ENCODE measurements at regions not wholly inside any gene's neighbourhood (a gene's known extent, or its start where the extent isn't known, plus 50 kb on each side); places are given as distances from the start of the nearest gene placed in this dataset.
A peak's percentile ranks its signal among the peaks of the same experiment; 100 is the strongest.
"Not testable (repeated sequence)": the region's sequence is repeated elsewhere in the genome, so short reads cannot be mapped to it uniquely, and the experiment has no call there.

DNA sequence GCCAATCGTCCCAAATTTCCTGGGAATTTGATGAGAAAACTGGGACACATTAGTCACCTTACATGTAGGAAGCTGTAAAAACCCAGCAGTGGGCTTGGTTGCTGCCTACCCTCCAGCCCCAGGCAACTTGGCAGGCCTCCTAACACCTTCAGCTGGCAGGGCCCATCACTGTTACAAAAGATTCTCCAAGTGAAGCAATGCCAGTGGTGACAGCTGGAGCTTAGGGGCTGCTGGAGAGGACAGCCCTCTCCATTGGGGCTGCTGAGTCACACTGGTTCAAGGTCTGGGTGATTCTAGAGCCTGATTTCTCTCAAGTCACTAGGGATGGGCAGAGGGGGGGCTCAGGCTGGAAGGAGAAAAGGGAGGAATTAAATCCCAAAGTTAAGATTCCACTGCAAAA is 180.6 kb downstream of the COPRS start:
- DNase-seq: peak; percentile 64 to 74 (median 72)

GRCh38 chr17:31677681-31678080 is 181.4 kb downstream of the COPRS start:
- DNase-seq: no peak

DNA sequence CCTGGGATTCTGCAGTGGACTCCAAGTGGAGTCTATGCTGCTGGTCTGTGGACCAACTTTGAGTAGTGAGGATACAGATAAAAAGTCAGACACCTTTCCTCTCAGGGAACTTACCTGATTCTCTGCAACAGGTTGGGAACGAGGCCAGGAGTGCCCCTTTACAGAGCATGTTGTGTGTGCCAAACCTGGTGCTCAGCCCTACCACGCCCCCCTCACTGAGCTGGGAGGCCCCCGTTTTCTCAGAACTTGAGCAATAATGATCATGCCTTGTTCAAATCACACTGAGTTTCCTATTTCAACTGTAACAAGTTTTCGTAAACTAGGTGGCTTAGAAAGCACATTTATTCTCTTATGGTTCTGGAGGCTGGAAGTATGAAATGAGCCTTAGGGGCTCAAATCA is 182.0 kb downstream of the COPRS start:
- DNase-seq: no peak

DNA sequence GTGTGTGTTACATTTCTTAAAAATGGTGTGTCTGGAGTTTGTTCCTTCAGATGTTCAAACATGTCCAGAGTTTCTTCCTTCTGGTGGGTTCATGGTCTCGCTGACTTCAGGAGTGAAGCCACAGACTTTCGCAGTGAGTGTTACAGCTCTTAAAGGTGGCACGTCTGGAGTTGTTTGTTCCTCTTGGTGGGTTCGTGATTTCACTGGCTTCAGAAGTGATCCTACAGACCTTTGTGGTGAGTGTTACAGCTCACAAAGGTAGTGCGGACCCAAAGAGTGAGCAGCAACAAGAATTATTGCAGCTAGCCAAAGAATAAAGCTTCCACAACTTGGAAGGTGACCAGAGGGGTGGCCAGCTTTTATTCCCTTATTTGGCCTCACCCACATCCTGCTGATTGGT is 183.7 kb downstream of the COPRS start:
- not testable (repeated sequence) for DNase-seq

GRCh38 chr17:31674717-31675349 is 184.2 kb downstream of the COPRS start:
- DNase-seq: no peak

DNA sequence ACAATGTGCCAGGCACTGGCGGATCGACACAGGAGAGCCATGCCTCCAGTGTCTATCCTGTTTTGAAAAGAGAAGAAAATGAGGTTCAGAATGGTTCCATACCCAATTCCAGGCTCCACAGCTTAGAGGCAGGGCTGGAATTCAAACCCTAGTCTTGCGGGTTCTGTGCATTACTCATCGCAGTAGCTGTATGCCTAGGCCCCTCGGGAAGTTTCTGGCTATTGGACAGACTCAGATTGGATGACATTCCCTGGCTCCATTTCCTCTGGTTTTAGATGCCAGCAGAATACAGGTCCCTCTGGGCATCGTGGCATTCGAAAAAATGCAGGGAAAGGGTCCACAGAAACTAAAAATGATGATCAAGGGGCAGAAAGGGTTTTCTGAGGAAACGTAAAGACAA is 184.7 kb downstream of the COPRS start:
- DNase-seq: peak in 2 of 3 donors; percentile 47 to 53

GRCh38 chr17:31673076-31673475 is 186.0 kb downstream of the COPRS start:
- DNase-seq: no peak

DNA sequence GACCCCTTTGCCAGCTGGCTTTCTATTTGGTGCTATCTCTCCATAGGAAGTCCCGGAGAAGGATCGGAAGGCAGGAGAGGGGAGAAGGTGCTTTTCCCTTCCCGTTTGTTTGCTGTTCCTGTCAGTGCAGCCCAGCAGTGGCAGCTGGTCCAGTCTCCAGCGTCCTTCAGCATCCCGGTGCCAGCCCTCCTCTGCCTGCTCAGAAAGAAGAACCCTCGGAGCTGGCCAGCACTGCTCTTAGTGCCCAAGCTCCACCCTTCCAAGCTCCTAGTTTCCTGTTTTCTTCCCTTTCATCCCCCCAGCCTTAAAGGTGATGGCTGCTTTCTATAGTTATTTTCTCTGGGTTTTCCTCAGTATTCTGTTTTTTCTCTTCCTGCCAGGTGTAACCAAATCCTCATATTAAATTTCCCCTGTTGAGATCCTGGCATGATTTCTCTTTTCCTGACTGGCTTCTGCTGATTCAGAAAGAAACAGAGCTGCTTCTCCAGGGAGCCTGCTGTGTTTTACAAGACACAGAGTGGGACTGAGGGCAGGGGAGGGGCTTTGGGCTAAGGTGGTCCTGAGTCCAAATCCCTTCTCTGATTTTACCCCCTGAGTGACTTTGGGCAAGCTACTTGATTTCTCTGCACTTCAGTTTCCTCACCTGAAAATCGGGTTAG is 186.8 kb downstream of the COPRS start:
- no peak for DNase-seq

GRCh38 chr17:31663576-31663975 is 195.5 kb downstream of the COPRS start:
- peak in 1 of 3 donors; percentile 16 for DNase-seq

- no peak for DNase-seq
Measured at GRCh38 chr17:31660684-31661083, 198.4 kb downstream of the COPRS start.

- DNase-seq: no peak
Measured at GRCh38 chr17:31657876-31658275, 201.2 kb downstream of the COPRS start.

GRCh38 chr17:31654936-31655335 is 204.1 kb downstream of the COPRS start:
- no peak for DNase-seq

DNA sequence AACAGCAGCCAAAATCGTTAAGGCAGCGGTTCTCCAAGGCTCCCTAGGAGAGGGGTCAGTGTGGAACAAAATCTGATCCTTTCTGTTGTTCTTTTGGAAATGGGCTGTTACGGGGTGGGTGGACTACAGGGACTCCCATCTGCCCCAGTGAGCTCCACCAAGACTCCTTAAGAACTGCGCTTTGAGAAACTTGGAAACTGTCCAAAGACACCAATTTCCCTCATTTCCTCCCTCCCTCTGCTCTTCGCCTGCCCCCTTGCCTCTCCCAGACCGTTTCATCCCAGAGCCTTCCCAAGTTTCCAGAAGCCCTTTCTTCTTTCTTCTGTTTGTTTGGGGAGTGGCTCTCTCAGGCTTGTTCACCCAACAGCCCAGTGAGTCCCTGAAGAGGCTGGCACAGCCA is 205.4 kb downstream of the COPRS start:
- peak in 1 of 3 donors; percentile 32 for DNase-seq

DNA sequence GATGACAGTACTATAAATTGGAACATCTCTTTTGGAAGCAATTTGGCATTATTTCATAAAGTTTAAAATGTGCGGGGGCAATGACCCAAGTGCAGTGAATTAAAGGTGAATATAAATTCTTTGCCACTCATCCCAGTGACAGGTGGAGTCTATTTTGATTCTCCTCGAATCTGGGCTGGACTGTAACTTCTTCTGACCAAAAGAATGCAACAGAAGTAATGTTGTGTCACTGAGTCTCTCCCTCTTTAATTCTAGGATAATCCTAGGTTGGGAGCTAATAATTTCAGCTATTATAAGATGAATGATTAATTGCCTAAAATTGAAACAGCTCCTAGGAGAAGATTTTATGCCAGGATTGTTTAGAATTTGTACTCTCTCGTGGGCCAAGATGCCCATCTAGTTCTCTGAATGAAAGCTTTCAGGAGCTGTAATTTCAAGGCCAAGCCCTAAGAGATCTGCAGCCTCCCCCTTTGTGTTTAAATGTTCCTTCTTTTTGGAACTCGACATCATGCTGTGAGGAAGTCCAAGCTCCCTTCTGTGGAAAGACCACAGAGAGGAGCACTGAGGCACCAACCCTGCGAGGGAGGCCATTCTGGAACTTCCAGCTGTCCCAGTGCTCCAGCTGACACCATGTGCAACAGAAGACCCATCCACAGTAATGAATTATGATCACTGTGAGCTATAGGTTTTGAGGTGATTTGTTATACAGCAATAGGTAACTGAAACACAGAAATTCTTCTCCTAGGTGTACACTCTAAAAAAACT is 208.1 kb downstream of the COPRS start:
- DNase-seq: no peak

- DNase-seq: no peak
Measured at GRCh38 chr17:31649302-31649701, 209.7 kb downstream of the COPRS start.

DNA sequence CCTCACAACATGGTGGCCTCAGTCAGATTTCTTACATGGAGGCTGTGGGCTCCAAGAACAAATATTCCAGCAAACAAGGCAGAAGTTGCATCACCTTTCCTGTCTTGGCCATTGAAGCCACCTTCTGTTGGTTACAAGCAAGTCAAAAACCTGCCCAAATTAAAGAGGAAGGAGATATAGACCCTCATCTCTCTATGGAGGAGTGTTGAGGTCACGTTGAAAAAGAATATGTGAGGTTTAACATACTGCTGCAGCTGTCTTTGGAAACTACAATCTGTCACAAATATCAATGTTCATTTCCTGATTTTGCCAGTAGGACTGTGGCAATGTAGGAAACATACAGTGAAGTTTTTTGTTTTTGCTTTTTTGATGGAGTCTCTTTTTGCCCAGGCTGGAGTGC is 211.4 kb downstream of the COPRS start:
- DNase-seq: no peak

- DNase-seq: no peak
Measured at GRCh38 chr17:31646642-31647041, 212.4 kb downstream of the COPRS start.

DNA sequence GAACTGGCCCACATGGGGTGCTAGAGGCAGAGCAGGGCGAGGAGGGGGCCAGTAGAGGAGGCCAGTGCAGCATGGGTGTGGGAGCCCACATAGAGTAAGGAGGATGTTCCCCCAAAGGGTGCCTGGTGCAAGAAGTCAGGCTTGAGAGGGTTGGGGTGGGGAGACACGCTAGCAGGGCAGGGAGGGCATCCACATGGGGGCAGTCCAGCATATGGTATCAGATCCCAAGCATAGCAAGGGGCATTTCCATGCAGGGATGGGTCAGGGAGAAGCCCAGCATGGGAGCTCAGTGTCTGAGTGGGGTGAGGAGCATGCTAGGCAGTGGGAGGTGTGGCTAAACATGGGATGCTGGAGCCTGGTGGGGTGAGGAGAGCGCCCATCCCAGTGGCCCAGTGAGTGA is 213.7 kb downstream of the COPRS start:
- no peak for DNase-seq

- DNase-seq: no peak
Measured at GRCh38 chr17:31631766-31632165, 227.3 kb downstream of the COPRS start.

- not testable (repeated sequence) for DNase-seq
Measured at GRCh38 chr17:31630866-31631265, 228.2 kb downstream of the COPRS start.

GRCh38 chr17:31629696-31630470 is 229.2 kb downstream of the COPRS start:
- peak in 1 of 3 donors; percentile 36 for DNase-seq

DNA sequence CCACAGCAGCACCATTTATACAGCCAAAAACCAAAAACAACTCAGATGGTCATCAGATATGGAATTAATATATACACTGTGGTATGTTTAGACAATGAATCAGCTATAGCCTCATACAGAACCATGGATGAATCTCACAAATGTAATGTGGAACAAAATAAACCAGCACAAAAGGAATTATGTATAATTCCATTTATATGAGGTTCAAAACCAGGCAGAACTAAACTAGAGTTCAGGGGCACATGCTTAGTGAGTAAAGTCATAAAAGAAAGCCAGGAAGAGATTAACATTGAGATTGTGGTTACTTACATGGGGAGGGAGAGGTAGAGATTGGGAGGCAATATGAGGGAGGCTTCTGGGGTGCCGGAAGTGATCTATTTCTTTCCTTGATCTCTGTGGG is 231.1 kb downstream of the COPRS start:
- DNase-seq: peak in 1 of 3 donors; percentile 77

Data from muscle of back (tissue), 3 donors.